ENCODE measurements at regions not wholly inside any gene's neighbourhood (a gene's known extent, or its start where the extent isn't known, plus 50 kb on each side); places are given as distances from the start of the nearest gene placed in this dataset.

- intact Hi-C loops (cut with DNase I) = no loop called here
These were observed 98.1 kb upstream of the NCOR2 start for GRCh38 chr12:124665511-124665910.

GRCh38 chr12:124664395-124665111 is 97.1 kb upstream of the NCOR2 start:
- intact Hi-C loops (cut with DNase I) = loop anchor here (5.0 kb wide), 1 partner anchor 48 kb away; no protein-coding TSS in a partner anchor
- H3K27me3 ChIP-seq = no peaks in the 10 kb centered on the region
- no peak overlapping the region for H3K4me3 ChIP-seq
- TF ChIP-seq CTCF (IDR thresholded peaks at IDR 0.05) = no peak
- peaks cover 0 to 16% of the 10 kb centered on the region in 2 donors for H3K4me1 ChIP-seq
- H3K27ac ChIP-seq = peak overlapping the region; percentile 20 to 60
- DNase-seq (ENCODE audit: low spot score in 2 of 2) = no peak
- H3K36me3 ChIP-seq = no peaks in the 10 kb centered on the region
- H3K9me3 ChIP-seq = peaks cover 0 to 11% of the 10 kb centered on the region in 2 donors

More at GRCh38 chr12:124665511-124665910, 98.1 kb upstream of the NCOR2 start:
- Histone ChIP-seq H3K9me3 (peaks cover 0 to 11% of the 10 kb centered on the region in 2 donors), H3K4me1 (peaks cover 0 to 16% of the 10 kb centered on the region in 2 donors), H3K36me3 (no peaks in the 10 kb centered on the region), H3K27me3 (no peaks in the 10 kb centered on the region), H3K27ac (peak overlapping the region; percentile 20 to 60), H3K4me3 (no peak overlapping the region)
- no peak for TF ChIP-seq CTCF (IDR thresholded peaks at IDR 0.05)
- DNase-seq (ENCODE audit: low spot score in 2 of 2) = no peak

GRCh38 chr12:124663771-124664366 is 96.5 kb upstream of the NCOR2 start:
- H3K4me3 ChIP-seq = no peak overlapping the region
- H3K27ac ChIP-seq = no peak overlapping the region
- H3K4me1 ChIP-seq = peaks cover 0 to 15% of the 10 kb centered on the region in 2 donors
- TF ChIP-seq CTCF (IDR thresholded peaks at IDR 0.05) = no peak
- no peaks in the 10 kb centered on the region for H3K36me3 ChIP-seq
- H3K9me3 ChIP-seq = peaks cover 0 to 11% of the 10 kb centered on the region in 2 donors
- DNase-seq (ENCODE audit: low spot score in 2 of 2) = no peak
- no peaks in the 10 kb centered on the region for H3K27me3 ChIP-seq
- intact Hi-C loops (cut with DNase I) = loop anchor here (5.0 kb wide), 1 partner anchor 48 kb away; no protein-coding TSS in a partner anchor

GRCh38 chr12:124663206-124663605 is 95.8 kb upstream of the NCOR2 start:
- Histone ChIP-seq H3K27me3 (no peaks in the 10 kb centered on the region), H3K9me3 (peaks cover 0 to 11% of the 10 kb centered on the region in 2 donors), H3K36me3 (no peaks in the 10 kb centered on the region), H3K4me1 (peaks cover 0 to 11% of the 10 kb centered on the region in 2 donors), H3K4me3 (no peak overlapping the region), H3K27ac (no peak overlapping the region)
- no peak for TF ChIP-seq CTCF (IDR thresholded peaks at IDR 0.05)
- no peak for DNase-seq (ENCODE audit: low spot score in 2 of 2)
- intact Hi-C loops (cut with DNase I) = loop anchor here (5.0 kb wide), 1 partner anchor 49 kb away; no protein-coding TSS in a partner anchor

GRCh38 chr12:124661341-124661740 is 93.9 kb upstream of the NCOR2 start:
- no peaks in the 10 kb centered on the region for H3K27me3 ChIP-seq
- H3K36me3 ChIP-seq = no peaks in the 10 kb centered on the region
- H3K27ac ChIP-seq = no peak overlapping the region
- no peak overlapping the region for H3K4me3 ChIP-seq
- intact Hi-C loops (cut with DNase I) = loop anchor here (5.0 kb wide), 1 partner anchor 51 kb away; no protein-coding TSS in a partner anchor
- H3K4me1 ChIP-seq = peaks cover 0 to 11% of the 10 kb centered on the region in 2 donors
- DNase-seq (ENCODE audit: low spot score in 2 of 2) = no peak
- no peak for TF ChIP-seq CTCF (IDR thresholded peaks at IDR 0.05)
- no peaks in the 10 kb centered on the region for H3K9me3 ChIP-seq
